HG03432 (cell line): ENCODE measurements at regions not wholly inside any gene's neighbourhood (a gene's known extent, or its start where the extent isn't known, plus 50 kb on each side); places are given as distances from the start of the nearest gene placed in this dataset.

Experiments used
- ATAC-seq: cut with Tn5 transposase; IDR thresholded peaks from one replicate; pipeline ENCODE4 v1.9.1; 2021; ENCODE audit warnings: mild to moderate bottlenecking, moderate library complexity; ENCODE audit not compliant: unreplicated experiment

DNA sequence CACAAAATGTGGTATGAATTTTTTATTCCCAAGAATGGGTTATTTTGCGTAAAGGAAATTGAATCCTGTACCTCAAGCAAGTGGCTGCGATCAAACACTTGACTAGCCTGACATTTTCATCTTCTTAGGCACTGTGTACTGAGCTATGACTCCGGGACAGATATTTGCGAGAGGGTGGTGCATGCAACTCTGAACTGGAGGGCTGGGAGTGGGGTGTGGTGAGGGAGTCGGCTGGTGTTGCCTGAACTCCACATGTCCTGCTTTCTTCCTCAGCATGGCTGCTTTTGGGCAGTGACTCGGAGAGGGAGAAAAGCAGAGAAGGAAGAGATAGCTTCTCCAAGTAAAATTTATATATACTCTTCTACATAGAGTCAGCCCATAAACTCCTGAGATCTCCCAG, 68.5 kb upstream of the GATB start:
- no peak for ATAC-seq

- ATAC-seq, result no peak
Measured at GRCh38 chr4:151824656-151825055, 63.8 kb upstream of the GATB start.

GRCh38 chr4:151822331-151822730, 61.5 kb upstream of the GATB start:
- ATAC-seq, result no peak

DNA sequence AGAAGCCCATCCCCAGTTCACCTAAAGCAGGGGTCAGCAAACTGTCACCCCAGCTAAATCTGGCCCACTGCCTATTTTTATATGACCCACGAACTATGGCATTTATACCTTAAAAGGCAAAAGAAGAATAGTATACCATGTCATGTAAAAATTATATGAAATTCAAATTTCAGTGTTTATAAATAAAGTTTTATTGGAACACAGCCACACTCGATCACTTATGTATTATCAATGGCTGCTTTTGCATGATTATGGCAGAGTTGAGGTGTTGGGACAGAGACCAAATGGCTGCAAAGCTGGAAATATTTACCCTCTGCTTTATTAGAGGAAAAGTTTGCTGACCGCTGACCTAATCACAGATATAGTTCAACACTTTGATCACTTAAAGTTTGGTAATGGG, 59.2 kb upstream of the GATB start:
- ATAC-seq, result no peak

GRCh38 chr4:151811403-151811802, 50.6 kb upstream of the GATB start:
- no peak for ATAC-seq
